OCI-LY3 (cell line): ENCODE measurements at regions not wholly inside any gene's neighbourhood (a gene's known extent, or its start where the extent isn't known, plus 50 kb on each side); places are given as distances from the start of the nearest gene placed in this dataset.

Experiments used
- EZH2phosphoT487 ChIP-seq: fragments of 200-600 bp; shearing (Covaris generic); IDR thresholded peaks from 2 replicates; pipeline ENCODE4 v1.6.1; 2018; ENCODE audit warnings: antibody characterized with exemption, mixed run types, low read depth
- TF ChIP-seq, protein P1 (sequence below): fragments of 200-600, 300-600 bp; sonication (generic); IDR thresholded peaks from 2 replicates; pipeline ENCODE4 v1.5.1; 2014; ENCODE audit warnings: antibody characterized with exemption, low read length, low read depth

- TF ChIP-seq, protein P1, sequence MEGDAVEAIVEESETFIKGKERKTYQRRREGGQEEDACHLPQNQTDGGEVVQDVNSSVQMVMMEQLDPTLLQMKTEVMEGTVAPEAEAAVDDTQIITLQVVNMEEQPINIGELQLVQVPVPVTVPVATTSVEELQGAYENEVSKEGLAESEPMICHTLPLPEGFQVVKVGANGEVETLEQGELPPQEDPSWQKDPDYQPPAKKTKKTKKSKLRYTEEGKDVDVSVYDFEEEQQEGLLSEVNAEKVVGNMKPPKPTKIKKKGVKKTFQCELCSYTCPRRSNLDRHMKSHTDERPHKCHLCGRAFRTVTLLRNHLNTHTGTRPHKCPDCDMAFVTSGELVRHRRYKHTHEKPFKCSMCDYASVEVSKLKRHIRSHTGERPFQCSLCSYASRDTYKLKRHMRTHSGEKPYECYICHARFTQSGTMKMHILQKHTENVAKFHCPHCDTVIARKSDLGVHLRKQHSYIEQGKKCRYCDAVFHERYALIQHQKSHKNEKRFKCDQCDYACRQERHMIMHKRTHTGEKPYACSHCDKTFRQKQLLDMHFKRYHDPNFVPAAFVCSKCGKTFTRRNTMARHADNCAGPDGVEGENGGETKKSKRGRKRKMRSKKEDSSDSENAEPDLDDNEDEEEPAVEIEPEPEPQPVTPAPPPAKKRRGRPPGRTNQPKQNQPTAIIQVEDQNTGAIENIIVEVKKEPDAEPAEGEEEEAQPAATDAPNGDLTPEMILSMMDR = no peak
- no peak for TF ChIP-seq EZH2phosphoT487
Observed at GRCh38 chr12:126469211-126469610, 1404.0 kb downstream of the AACS start.
